ENCODE measurements at regions not wholly inside any gene's neighbourhood (a gene's known extent, or its start where the extent isn't known, plus 50 kb on each side); places are given as distances from the start of the nearest gene placed in this dataset.

DNA sequence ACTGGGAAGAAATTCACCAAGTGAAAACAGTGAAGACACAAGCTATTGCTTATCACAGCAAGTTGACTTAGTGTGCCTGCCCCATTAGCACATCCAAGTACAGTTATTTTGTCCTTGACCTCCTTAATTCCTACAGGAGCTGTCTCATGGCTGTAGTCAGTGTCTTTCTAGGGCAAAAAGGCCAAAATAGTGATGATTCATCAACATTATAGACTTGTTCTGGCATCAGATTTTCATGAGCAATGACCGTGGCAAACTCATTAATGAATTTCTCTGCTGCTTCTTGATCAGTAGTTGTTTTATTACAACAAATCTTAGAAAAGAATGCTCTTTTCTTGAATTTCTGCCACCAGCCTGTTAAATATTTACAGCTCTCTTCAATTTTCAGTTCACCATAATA, 1169.3 kb upstream of the DDX18 start:
- in situ Hi-C loops (cut with MboI; ENCODE audit: low sequenced_read_pairs, unreplicated experiment), result no loop called here
- no peak for TF ChIP-seq CTCF (IDR thresholded peaks at IDR 0.05; ENCODE audit: borderline replicate concordance, control extremely low read depth, extremely low read depth, insufficient read depth, missing control alignments)
- DNase-seq (ENCODE audit: low spot score), result no peak

- in situ Hi-C loops (cut with MboI; ENCODE audit: low sequenced_read_pairs, unreplicated experiment), result no loop called here
- DNase-seq (ENCODE audit: low spot score), result no peak
- TF ChIP-seq CTCF (IDR thresholded peaks at IDR 0.05; ENCODE audit: borderline replicate concordance, control extremely low read depth, extremely low read depth, insufficient read depth, missing control alignments), result no peak
Observed at GRCh38 chr2:116668691-116669090, 1145.8 kb upstream of the DDX18 start.

- in situ Hi-C loops (cut with MboI; ENCODE audit: low sequenced_read_pairs, unreplicated experiment), result no loop called here
- TF ChIP-seq CTCF (IDR thresholded peaks at IDR 0.05; ENCODE audit: borderline replicate concordance, control extremely low read depth, extremely low read depth, insufficient read depth, missing control alignments), result no peak
- no peak for DNase-seq (ENCODE audit: low spot score)
Observed at GRCh38 chr2:116669782-116670181, 1144.7 kb upstream of the DDX18 start.

DNA sequence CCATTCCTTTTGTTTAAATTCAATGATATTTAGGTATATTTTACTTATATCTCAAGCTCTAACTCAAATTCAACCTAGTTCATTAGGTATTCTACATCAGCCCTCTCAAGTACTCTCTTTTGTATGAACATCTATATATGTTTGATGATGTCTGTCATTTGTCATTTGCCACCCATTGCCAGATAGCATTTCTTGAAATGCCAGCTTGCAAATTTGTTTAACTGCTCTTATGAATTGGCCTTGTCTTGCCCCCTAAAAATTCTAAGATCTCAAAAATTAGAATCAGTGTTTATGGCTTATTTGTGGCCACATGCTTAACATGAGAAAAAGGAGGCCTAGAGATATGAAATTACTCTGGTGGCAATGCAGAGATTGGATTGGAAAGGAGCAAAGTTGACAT, 1140.3 kb upstream of the DDX18 start:
- no peak for DNase-seq (ENCODE audit: low spot score)
- no peak for TF ChIP-seq CTCF (IDR thresholded peaks at IDR 0.05; ENCODE audit: borderline replicate concordance, control extremely low read depth, extremely low read depth, insufficient read depth, missing control alignments)
- in situ Hi-C loops (cut with MboI; ENCODE audit: low sequenced_read_pairs, unreplicated experiment), result no loop called here

DNA sequence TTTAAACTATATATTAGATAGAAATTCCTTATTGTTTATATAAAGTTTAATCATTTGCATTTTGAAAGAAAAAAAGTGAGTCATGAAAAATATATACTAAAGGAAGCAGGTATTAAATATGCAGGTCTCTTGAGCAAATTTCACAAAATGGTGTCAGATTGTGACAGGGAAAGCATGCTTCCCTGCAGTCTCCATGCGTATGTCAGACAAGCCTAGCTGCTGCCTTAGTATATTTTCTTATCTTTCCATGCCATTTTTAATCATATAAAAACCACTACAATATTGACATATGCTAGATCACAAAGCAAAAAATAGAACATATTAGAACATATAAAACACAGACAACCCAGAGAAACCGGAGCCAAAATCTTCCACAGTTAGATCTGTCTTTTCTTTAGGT, 1137.7 kb upstream of the DDX18 start:
- DNase-seq (ENCODE audit: low spot score), result no peak
- no peak for TF ChIP-seq CTCF (IDR thresholded peaks at IDR 0.05; ENCODE audit: borderline replicate concordance, control extremely low read depth, extremely low read depth, insufficient read depth, missing control alignments)
- in situ Hi-C loops (cut with MboI; ENCODE audit: low sequenced_read_pairs, unreplicated experiment), result no loop called here

DNA sequence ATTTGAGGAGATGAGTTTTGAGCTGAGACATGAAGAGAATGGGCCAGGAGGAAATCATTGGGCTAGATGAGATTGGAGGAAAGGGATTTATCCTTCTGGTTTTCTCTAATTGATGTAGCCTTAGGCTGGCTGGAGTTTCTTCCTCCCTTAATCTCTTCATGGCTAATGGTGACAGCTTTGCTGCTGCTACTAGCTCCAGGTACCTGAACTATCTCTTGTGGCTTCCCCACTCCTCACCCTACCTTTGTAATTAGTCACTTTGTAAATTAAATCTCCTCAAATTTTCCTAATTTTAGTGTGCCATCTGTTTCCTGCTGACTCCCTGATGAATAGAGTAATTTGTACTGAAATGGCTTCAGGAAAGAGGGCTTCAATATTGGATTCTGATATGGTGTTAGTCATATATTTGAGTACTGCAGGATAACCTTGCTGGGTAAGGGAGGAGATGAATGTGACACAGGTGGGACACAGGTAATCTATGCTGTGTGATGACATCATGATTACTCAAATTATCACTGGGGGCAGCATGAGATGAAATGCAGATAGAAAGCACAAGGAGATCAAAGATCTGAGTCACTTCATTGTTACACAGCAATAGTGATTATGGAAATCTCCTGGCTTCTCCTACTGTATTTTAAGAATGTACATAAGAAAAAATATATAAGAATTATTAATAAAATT, 1134.1 kb upstream of the DDX18 start:
- TF ChIP-seq CTCF (IDR thresholded peaks at IDR 0.05; ENCODE audit: borderline replicate concordance, control extremely low read depth, extremely low read depth, insufficient read depth, missing control alignments), result no peak
- in situ Hi-C loops (cut with MboI; ENCODE audit: low sequenced_read_pairs, unreplicated experiment), result no loop called here
- DNase-seq (ENCODE audit: low spot score), result no peak

Measured in GM13976 (cell line).